ENCODE measurements at regions not wholly inside any gene's neighbourhood (a gene's known extent, or its start where the extent isn't known, plus 50 kb on each side); places are given as distances from the start of the nearest gene placed in this dataset. TPM values are rescaled to one million over a fixed set of nuclear protein-coding genes. Genes with fewer than 3 reads are reported as not detected.

Small RNAs in the stretch of these regions (small RNA-seq; reads per million reads assigned to genes)
- gene RF01518 (ENCODE audit: insufficient read depth, insufficient read length, low read depth, low replicate concordance) (not detected), gene RNU1-128P (ENCODE audit: insufficient read depth, insufficient read length, low read depth, low replicate concordance) (not detected)
